ENCODE measurements at regions not wholly inside any gene's neighbourhood (a gene's known extent, or its start where the extent isn't known, plus 50 kb on each side); places are given as distances from the start of the nearest gene placed in this dataset.

- no peak for TF ChIP-seq GATA2 (IDR thresholded peaks at IDR 0.05; ENCODE audit: low read depth, low read length)
- TF ChIP-seq GATA3 (IDR thresholded peaks at IDR 0.05; ENCODE audit: low read depth, low read length), result no peak
These were observed 381.0 kb downstream of the TSHZ3 start for GRCh38 chr19:30968210-30968609.
